ENCODE measurements at regions not wholly inside any gene's neighbourhood (a gene's known extent, or its start where the extent isn't known, plus 50 kb on each side); places are given as distances from the start of the nearest gene placed in this dataset.

GRCh38 chr6:138651491-138651890 lies 122.1 kb upstream of the CCDC28A start:
- peaks cover 27% of the 10 kb centered on the region for H3K4me1 Mint-ChIP-seq
- no peak overlapping the region for H3K27ac Mint-ChIP-seq
- TF ChIP-seq SOX15 (CRISPR knock-in tag; IDR thresholded peaks at IDR 0.05) (no peak), NR3C1 (CRISPR knock-in tag; conservative IDR thresholded peaks at IDR 0.05; ENCODE audit: low read depth) (no peak), FOXP1 (CRISPR knock-in tag; IDR thresholded peaks at IDR 0.05; ENCODE audit: borderline replicate concordance) (no peak), ZNF532 (CRISPR knock-in tag; IDR thresholded peaks at IDR 0.05; ENCODE audit: borderline replicate concordance) (no peak), ZNF317 (CRISPR knock-in tag; IDR thresholded peaks at IDR 0.05; ENCODE audit: borderline replicate concordance, low read depth) (no peak), NFYB (CRISPR knock-in tag; conservative IDR thresholded peaks at IDR 0.05; ENCODE audit: low read depth) (no peak), E2F4 (CRISPR knock-in tag; IDR thresholded peaks at IDR 0.05; ENCODE audit: borderline replicate concordance, low read depth) (no peak), MYBL2 (CRISPR knock-in tag; IDR thresholded peaks at IDR 0.05) (no peak), AR (CRISPR knock-in tag; IDR thresholded peaks at IDR 0.05) (no peak), ZNF423 (CRISPR knock-in tag; IDR thresholded peaks at IDR 0.05) (no peak), ZNF425 (CRISPR knock-in tag; conservative IDR thresholded peaks at IDR 0.05) (no peak), USF2 (CRISPR knock-in tag; IDR thresholded peaks at IDR 0.05) (no peak), SMAD3 (CRISPR knock-in tag; IDR thresholded peaks at IDR 0.05; ENCODE audit: borderline replicate concordance) (no peak)
- H3K9me3 Mint-ChIP-seq: no peaks in the 10 kb centered on the region
- no peaks in the 10 kb centered on the region for H3K36me3 Mint-ChIP-seq
- POLR2A ChIA-PET: no interaction called here
- CTCF ChIA-PET: no interaction called here
- H3K4me3 Mint-ChIP-seq: no peak overlapping the region
- no peaks in the 10 kb centered on the region for H3K27me3 Mint-ChIP-seq (ENCODE audit: low read depth)
- ATAC-seq: no peak
- DNase-seq (ENCODE audit: low spot score): no peak

GRCh38 chr6:138652824-138653223 lies 120.7 kb upstream of the CCDC28A start:
- ChIA-PET POLR2A (no interaction called here), CTCF (interaction anchor here (1.6 kb wide), 1 partner anchor 39 kb away, joined by 6 read pairs; no protein-coding TSS in a partner anchor)
- Mint-ChIP-seq H3K36me3 (no peaks in the 10 kb centered on the region), H3K4me1 (peaks cover 29% of the 10 kb centered on the region), H3K27ac (peak overlapping the region; percentile 31; the same call in 1 of the 2 replicates), H3K4me3 (no peak overlapping the region), H3K27me3 (ENCODE audit: low read depth) (no peaks in the 10 kb centered on the region), H3K9me3 (no peaks in the 10 kb centered on the region)
- ATAC-seq (no peak), DNase-seq (ENCODE audit: low spot score) (no peak)
- no peak for TF ChIP-seq ZNF671 (CRISPR knock-in tag; IDR thresholded peaks at IDR 0.05)
- no peak for TF ChIP-seq CREM (CRISPR knock-in tag; IDR thresholded peaks at IDR 0.05)
- TF ChIP-seq GTF2I (CRISPR knock-in tag; conservative IDR thresholded peaks at IDR 0.05): no peak
- no peak for TF ChIP-seq CREB1 (CRISPR knock-in tag; IDR thresholded peaks at IDR 0.05)
- TF ChIP-seq NFE2L1 (CRISPR knock-in tag; IDR thresholded peaks at IDR 0.05): no peak
- TF ChIP-seq PRRX2 (CRISPR knock-in tag; IDR thresholded peaks at IDR 0.05): no peak
- no peak for TF ChIP-seq FOXK1 (CRISPR knock-in tag; IDR thresholded peaks at IDR 0.05)
- TF ChIP-seq ZNF121 (CRISPR knock-in tag; IDR thresholded peaks at IDR 0.05): no peak
- no peak for TF ChIP-seq ZSCAN18 (CRISPR knock-in tag; IDR thresholded peaks at IDR 0.05)
- no peak for TF ChIP-seq ZNF512 (CRISPR knock-in tag; IDR thresholded peaks at IDR 0.05; ENCODE audit: borderline replicate concordance)

Measured in WTC11 (cell line).